OCI-LY3 (cell line): ENCODE measurements at regions not wholly inside any gene's neighbourhood (a gene's known extent, or its start where the extent isn't known, plus 50 kb on each side); places are given as distances from the start of the nearest gene placed in this dataset.

Source experiments
- H2AFZ ChIP-seq: fragments of 200-600, 300-600 bp; shearing (Covaris generic); 2 replicates; pipeline ENCODE4 v1.6.0; 2014; ENCODE audit warnings: antibody characterized with exemption, low read depth, low read length
- H3K27ac ChIP-seq: fragments of 200-600, 300-600 bp; sonication (generic); 2 replicates; pipeline ENCODE4 v1.5.1; 2014; ENCODE audit warnings: mild to moderate bottlenecking, low read length, moderate library complexity, mixed read lengths
- H3K27me3 ChIP-seq: fragments of 200-600, 300-600 bp; sonication (generic); 2 replicates; pipeline ENCODE4 v1.6.1; 2014; ENCODE audit warnings: low read depth, low read length, mixed read lengths
- H3K36me3 ChIP-seq: fragments of 200-600, 300-600 bp; sonication (generic); replicated peaks from 2 replicates; pipeline ENCODE3; 2014; ENCODE audit warnings: low read depth, low read length, mixed read lengths
- H3K4me1 ChIP-seq: fragments of 300-600, 200-600 bp; sonication (generic); 2 replicates; pipeline ENCODE4 v1.6.1; 2014; ENCODE audit warnings: low read length, mixed read lengths
- H3K4me2 ChIP-seq: fragments of 200-600, 300-600 bp; sonication (generic); 2 replicates; pipeline ENCODE4 v1.6.1; 2014; ENCODE audit warnings: low read length, mixed read lengths
- H3K4me3 ChIP-seq: fragments of 300-600, 200-600 bp; sonication (generic); 2 replicates; pipeline ENCODE4 v1.5.1; 2014; ENCODE audit warnings: antibody characterized with exemption, mild to moderate bottlenecking, low read length, moderate library complexity
- H3K79me2 ChIP-seq: fragments of 300-600, 200-600 bp; shearing (Covaris generic); 2 replicates; pipeline ENCODE4 v1.6.1; 2014; ENCODE audit warnings: mild to moderate bottlenecking, low read length, mixed read lengths
- H3K9ac ChIP-seq: fragments of 300-600, 200-600 bp; shearing (Covaris generic); 2 replicates; pipeline ENCODE4 v1.6.0; 2014; ENCODE audit warnings: mild to moderate bottlenecking, low read length, moderate library complexity
- H3K9me3 ChIP-seq: fragments of 200-600, 300-600 bp; shearing (Covaris generic); 2 replicates; pipeline ENCODE4 v1.6.1; 2014; ENCODE audit warnings: low read length, mixed read lengths; ENCODE audit not compliant: insufficient read depth
- H4K20me1 ChIP-seq: fragments of 200-600, 300-600 bp; sonication (generic); 2 replicates; pipeline ENCODE4 v1.6.1; 2016; ENCODE audit warnings: low read length, mixed read lengths; ENCODE audit not compliant: insufficient read depth
- EZH2phosphoT487 ChIP-seq: fragments of 200-600 bp; shearing (Covaris generic); IDR thresholded peaks from 2 replicates; pipeline ENCODE4 v1.6.1; 2018; ENCODE audit warnings: antibody characterized with exemption, mixed run types, low read depth
- TF ChIP-seq, protein P1 (sequence below): fragments of 200-600, 300-600 bp; sonication (generic); IDR thresholded peaks from 2 replicates; pipeline ENCODE4 v1.5.1; 2014; ENCODE audit warnings: antibody characterized with exemption, low read length, low read depth

DNA sequence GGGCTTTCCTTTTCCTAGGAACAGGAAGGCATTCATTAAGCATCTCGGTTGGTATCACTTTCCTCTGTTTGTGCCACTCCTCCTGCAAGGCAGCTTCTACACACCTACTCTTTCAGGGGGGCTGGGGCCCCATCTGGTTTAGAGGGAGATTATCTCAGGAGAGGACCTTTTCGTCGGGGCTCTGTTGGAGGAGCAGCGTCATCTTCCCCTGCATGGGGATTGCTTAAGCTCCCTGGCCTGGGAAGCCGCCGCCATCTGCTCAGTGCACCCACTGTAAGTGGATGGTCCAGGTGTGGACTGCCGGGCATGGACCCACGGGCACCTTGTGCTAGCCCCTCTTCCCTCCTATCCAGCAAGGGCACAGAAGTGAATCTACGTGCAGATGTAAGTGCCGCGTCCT is 355.3 kb upstream of the SMIM21 start:
- H3K9me3 ChIP-seq = no peaks in the 10 kb centered on the region
- H4K20me1 ChIP-seq = no peaks in the 10 kb centered on the region
- TF ChIP-seq EZH2phosphoT487 = no peak
- TF ChIP-seq, protein P1, sequence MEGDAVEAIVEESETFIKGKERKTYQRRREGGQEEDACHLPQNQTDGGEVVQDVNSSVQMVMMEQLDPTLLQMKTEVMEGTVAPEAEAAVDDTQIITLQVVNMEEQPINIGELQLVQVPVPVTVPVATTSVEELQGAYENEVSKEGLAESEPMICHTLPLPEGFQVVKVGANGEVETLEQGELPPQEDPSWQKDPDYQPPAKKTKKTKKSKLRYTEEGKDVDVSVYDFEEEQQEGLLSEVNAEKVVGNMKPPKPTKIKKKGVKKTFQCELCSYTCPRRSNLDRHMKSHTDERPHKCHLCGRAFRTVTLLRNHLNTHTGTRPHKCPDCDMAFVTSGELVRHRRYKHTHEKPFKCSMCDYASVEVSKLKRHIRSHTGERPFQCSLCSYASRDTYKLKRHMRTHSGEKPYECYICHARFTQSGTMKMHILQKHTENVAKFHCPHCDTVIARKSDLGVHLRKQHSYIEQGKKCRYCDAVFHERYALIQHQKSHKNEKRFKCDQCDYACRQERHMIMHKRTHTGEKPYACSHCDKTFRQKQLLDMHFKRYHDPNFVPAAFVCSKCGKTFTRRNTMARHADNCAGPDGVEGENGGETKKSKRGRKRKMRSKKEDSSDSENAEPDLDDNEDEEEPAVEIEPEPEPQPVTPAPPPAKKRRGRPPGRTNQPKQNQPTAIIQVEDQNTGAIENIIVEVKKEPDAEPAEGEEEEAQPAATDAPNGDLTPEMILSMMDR = no peak
- no peak overlapping the region for H2AFZ ChIP-seq
- no peak overlapping the region for H3K27ac ChIP-seq
- no peak overlapping the region for H3K9ac ChIP-seq
- 0 out of 2 replicates have a peak, but pooled peaks cover 2% of the 10 kb centered on the region for H3K27me3 ChIP-seq
- no peaks in the 10 kb centered on the region for H3K79me2 ChIP-seq
- H3K4me2 ChIP-seq = no peak overlapping the region
- no peaks in the 10 kb centered on the region for H3K36me3 ChIP-seq
- H3K4me1 ChIP-seq = no peaks in the 10 kb centered on the region
- H3K4me3 ChIP-seq = no peak overlapping the region

GRCh38 chr18:75782204-75782603 is 354.7 kb upstream of the SMIM21 start:
- Histone ChIP-seq H3K9ac (no peak overlapping the region), H3K4me1 (no peaks in the 10 kb centered on the region), H4K20me1 (no peaks in the 10 kb centered on the region), H3K27ac (no peak overlapping the region), H2AFZ (no peak overlapping the region), H3K27me3 (no peaks in the 10 kb centered on the region), H3K4me3 (no peak overlapping the region), H3K4me2 (no peak overlapping the region), H3K36me3 (no peaks in the 10 kb centered on the region), H3K9me3 (no peaks in the 10 kb centered on the region), H3K79me2 (no peaks in the 10 kb centered on the region)
- TF ChIP-seq, protein P1 = no peak
- no peak for TF ChIP-seq EZH2phosphoT487

- no peaks in the 10 kb centered on the region for H3K79me2 ChIP-seq
- TF ChIP-seq, protein P1 = no peak
- no peak for TF ChIP-seq EZH2phosphoT487
- no peak overlapping the region for H3K4me2 ChIP-seq
- no peak overlapping the region for H3K9ac ChIP-seq
- no peak overlapping the region for H3K4me3 ChIP-seq
- H4K20me1 ChIP-seq = no peaks in the 10 kb centered on the region
- H3K27me3 ChIP-seq = 0 out of 2 replicates have a peak, but pooled peaks cover 2% of the 10 kb centered on the region
- no peaks in the 10 kb centered on the region for H3K4me1 ChIP-seq
- no peaks in the 10 kb centered on the region for H3K9me3 ChIP-seq
- no peaks in the 10 kb centered on the region for H3K36me3 ChIP-seq
- H3K27ac ChIP-seq = no peak overlapping the region
- H2AFZ ChIP-seq = no peak overlapping the region
These were observed 352.4 kb upstream of the SMIM21 start for GRCh38 chr18:75779910-75780309.

DNA sequence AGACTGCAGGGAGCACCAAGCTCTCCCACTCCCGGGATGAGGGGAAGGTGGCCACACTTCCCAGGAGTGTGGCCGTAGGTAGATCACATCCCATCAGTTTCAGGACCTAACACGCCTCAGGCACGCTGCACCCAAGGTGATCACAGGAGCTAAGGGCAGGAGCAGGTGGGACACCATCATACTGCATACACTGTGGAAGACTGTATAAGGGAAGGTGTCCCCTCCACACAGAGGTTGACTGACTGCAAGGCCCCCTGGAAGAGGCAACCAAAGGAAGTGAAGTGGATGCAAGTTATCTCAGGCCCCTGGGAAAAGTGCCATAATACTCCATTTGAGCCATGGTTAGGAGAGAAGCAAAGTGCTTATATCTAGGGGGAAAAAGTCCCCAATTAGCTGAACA is 351.9 kb upstream of the SMIM21 start:
- no peak overlapping the region for H2AFZ ChIP-seq
- no peak overlapping the region for H3K9ac ChIP-seq
- no peaks in the 10 kb centered on the region for H3K36me3 ChIP-seq
- H3K9me3 ChIP-seq = no peaks in the 10 kb centered on the region
- H3K4me2 ChIP-seq = no peak overlapping the region
- no peak overlapping the region for H3K4me3 ChIP-seq
- no peaks in the 10 kb centered on the region for H3K79me2 ChIP-seq
- H4K20me1 ChIP-seq = no peaks in the 10 kb centered on the region
- H3K27ac ChIP-seq = no peak overlapping the region
- no peaks in the 10 kb centered on the region for H3K4me1 ChIP-seq
- no peak for TF ChIP-seq EZH2phosphoT487
- TF ChIP-seq, protein P1 = no peak
- 0 out of 2 replicates have a peak, but pooled peaks cover 5% of the 10 kb centered on the region for H3K27me3 ChIP-seq
